T47D (cell line): ENCODE measurements at regions not wholly inside any gene's neighbourhood (a gene's known extent, or its start where the extent isn't known, plus 50 kb on each side); places are given as distances from the start of the nearest gene placed in this dataset.

Experiments used
- DNase-seq, 2 experiments: peaks; one replicate each; pipeline versions ENCODE4 v3.0.0 to v3.0.0-alpha.2; 2011 to 2012; ENCODE audit warnings: low read depth in 1 of 2, low spot score in 1 of 2
- JUND ChIP-seq: IDR thresholded peaks from 2 replicates; pipeline ENCODE4 v1.6.1; 2012; ENCODE audit warnings: low read depth
- in situ Hi-C: cut with HindIII; loops from 2 replicates; pipeline ENCODE4 v1.10.0; 2016; ENCODE audit warnings: low sequenced_read_pairs, low pct_unique_long_range_greater_than_20kb

- DNase-seq = no peak
- in situ Hi-C loops = no loop called here
- TF ChIP-seq JUND = no peak
These were observed 250.6 kb upstream of the HNRNPA3 start for GRCh38 chr2:176961775-176962619.

DNA sequence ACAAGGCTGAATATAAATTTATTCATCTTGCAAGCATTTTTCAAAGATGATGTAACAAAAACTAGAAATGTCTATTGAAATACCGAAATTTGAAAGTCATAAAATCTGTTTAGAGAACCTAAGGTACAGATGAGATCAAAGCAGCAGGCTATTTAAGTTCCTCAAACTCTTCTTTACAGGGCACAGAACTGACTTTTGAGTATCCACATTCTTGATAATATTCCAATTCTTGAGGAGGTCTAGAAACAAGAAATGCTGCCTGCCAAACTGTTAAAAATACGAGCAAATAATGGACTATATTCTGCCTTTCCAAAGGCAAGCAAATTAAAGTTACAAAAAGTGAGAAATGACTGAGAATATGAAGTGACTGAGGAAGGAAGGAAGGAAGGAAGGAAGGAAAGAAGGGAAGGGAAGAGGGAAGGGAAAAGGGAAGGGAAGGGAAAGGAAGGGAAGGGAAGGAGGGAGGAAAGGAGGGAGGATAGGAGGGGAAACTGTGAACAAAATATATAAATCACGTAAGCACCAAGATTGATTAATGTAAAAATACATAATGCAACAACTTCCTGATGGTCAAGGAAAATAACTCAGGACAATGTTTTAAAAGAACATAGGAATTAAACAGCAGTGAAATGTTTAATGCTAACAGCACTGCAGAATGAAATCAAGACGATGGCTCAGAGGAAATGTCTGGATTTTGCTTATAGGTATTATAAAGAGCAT, 248.9 kb upstream of the HNRNPA3 start:
- no peak for TF ChIP-seq JUND
- in situ Hi-C loops = no loop called here
- no peak for DNase-seq

DNA sequence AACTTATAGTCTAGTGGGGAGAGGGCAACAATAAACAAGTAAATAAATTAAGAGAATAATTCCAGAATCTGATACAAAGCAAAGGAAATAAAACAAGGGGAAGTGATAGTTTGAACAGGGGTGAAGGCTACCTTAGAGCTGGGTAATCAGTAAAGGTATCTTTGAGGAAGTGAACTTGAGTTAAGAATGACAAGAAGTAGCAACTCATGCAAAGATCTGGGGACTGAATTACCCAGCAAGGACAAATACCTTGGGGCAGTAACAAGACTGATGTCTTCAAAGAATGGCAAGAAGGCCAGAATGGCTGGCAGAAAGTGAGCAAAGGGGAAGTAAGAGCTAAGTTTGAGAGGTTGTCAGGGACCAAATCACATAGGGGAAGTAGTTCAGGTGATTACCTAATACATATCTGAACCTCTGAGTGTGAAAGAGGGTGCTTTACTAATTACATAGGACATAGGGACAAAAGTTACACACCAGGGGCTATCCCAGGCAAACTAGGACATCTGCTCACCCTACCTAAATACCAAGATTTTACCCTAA, 244.6 kb upstream of the HNRNPA3 start:
- in situ Hi-C loops = no loop called here
- TF ChIP-seq JUND = no peak

DNA sequence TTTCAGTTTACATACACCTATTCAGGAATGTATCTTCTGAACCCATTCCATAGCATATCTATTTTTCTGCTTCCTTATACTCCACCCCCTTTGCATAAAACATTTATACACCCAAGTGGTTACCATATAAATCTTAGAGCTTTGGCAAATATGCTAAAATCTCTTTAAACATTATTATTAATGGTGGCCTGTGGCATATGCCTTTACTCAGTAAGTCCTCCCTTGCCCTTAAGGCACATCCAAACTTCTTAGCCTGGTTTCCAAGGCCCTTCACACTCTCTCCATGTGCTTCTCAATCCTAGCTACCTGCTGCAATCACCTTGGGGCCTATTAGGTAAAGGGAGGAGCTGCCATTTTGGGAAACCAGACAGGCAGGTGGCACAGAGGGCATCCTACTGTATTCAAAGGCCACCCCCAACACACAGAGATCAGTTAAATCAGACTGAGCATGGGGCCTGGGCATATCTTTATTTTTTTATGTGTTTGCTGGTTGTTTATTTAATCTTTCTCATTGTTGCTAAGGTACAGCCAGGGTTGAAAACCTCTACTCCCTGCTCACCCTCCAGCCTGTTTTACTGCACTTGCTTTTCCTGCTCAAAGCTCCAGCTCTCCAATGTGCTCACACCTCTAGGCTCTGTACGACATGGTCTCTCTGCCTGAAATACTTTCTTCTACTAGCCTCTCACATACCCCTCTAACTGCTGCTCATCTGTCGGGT, 242.8 kb upstream of the HNRNPA3 start:
- in situ Hi-C loops = no loop called here
- no peak for TF ChIP-seq JUND
- no peak for DNase-seq

More for the DNA sequence above, 244.6 kb upstream of the HNRNPA3 start:
- no peak for DNase-seq

DNA sequence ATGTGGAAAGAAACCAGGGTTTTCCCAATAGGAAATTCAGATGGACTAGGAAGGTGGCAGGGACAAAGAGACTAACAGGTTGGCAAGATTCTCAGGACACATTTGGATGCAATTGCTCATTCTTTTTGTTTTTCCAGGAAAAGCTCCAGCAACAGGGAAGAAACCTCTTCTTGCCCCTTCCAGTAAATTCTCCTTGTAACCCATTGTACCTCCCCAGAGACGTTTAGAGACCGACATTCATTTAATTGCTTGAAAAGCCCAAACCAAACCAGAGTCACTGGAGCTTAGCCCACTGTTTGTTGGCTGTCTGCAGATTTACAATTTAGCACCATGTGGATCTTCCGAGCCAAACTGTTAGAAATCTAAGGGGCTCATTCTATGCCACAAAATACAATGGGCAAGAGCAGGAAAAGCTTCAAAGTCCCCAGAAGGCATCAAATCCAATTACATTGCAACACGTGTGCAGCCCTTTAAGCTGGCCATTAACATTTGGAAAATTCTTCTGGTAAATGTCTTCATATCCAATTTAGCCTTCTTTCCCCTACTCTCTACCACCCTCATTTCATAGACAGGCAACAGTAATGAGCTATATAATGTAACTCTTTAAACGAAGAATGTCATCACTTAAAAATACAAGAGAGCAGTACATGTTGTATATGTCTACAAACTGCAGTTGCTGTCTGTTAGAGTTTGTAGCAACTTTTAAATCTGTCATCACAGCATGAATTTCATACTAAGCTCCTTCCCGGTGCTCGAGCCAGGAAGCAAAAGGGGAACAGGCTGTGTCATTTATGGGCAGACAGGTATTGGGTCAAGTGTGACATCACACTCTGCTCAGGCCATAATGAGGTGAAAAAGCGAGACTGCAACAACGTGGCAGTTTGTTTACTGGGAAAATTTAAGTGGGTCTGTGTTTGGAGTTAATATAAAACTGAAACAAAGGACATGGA, 235.6 kb upstream of the HNRNPA3 start:
- TF ChIP-seq JUND = no peak
- in situ Hi-C loops = no loop called here
- no peak for DNase-seq

DNA sequence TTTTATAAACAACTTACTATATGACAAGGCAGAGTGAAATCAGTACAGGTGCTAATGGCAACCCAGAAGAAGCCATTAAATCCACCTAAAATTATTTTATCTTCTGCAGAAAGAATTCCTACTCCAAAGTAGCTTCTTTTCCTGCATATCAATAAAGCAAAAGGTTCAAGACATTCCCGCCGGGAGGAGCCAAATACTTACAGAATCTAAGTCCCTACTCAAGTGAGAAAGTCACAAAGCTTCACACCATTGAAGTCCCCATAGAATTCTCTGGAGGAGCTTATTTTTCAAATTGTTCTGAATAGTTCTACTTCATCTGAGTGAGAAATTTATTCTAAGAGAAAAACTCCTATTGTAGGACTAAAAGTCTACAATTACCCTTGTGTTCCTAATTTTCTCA, 233.7 kb upstream of the HNRNPA3 start:
- no peak for TF ChIP-seq JUND
- in situ Hi-C loops = no loop called here
- peak in 1 of 2 experiments; percentile 17 for DNase-seq

GRCh38 chr2:176979981-176980710, 232.4 kb upstream of the HNRNPA3 start:
- no peak for DNase-seq
- TF ChIP-seq JUND = no peak
- in situ Hi-C loops = no loop called here

GRCh38 chr2:176984987-176985386, 227.6 kb upstream of the HNRNPA3 start:
- no peak for TF ChIP-seq JUND
- in situ Hi-C loops = no loop called here
- DNase-seq = no peak

DNA sequence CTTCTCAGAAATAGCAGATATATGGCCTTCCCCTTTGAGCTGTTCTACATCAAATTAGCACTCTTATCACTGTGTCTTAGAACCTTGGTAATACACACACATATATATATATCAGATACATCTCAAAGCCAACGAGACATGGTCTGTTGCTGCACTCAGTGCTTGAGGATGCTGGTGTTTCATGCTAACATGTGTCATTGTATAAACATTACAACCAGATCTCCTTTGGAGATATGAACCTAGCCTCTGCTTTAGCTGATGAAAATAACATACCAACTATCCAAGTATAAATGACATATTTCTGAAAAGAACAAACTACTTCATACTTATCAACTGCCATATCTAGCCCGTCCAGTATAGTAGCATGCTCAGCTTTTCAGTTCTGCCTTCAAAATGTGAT, 226.7 kb upstream of the HNRNPA3 start:
- no peak for DNase-seq
- in situ Hi-C loops = no loop called here
- no peak for TF ChIP-seq JUND

DNA sequence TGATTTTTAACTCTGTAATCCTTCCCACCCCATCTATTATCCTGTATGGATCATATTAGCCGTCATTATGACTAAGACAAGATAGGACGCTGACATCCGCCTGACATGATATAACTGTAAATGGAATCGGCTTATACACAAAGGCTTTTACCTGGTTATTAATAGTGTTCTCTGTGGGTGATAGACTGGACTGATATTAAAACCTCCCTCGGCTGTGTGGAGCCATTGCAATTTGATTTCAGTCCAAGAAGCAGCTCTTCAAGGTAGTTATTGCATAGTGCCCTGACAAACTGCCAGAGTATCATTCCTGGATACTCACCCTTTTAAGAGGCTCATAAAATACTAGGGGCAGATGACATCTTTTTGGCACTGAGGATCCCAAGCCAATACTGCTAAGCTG, 226.1 kb upstream of the HNRNPA3 start:
- in situ Hi-C loops = no loop called here
- no peak for TF ChIP-seq JUND
- no peak for DNase-seq

GRCh38 chr2:176991411-176991810, 221.2 kb upstream of the HNRNPA3 start:
- no peak for DNase-seq
- in situ Hi-C loops = no loop called here
- no peak for TF ChIP-seq JUND
